GM12891 (cell line): ENCODE measurements at regions not wholly inside any gene's neighbourhood (a gene's known extent, or its start where the extent isn't known, plus 50 kb on each side); places are given as distances from the start of the nearest gene placed in this dataset.

ENCODE experiments used
- POLR2A ChIP-seq: IDR thresholded peaks from 2 replicates; pipeline ENCODE4 v1.6.1; 2011; ENCODE audit warnings: low read depth, low read length, control low read depth
- POLR2AphosphoS5 ChIP-seq: IDR thresholded peaks from 2 replicates; pipeline ENCODE4 v1.6.1; 2011; ENCODE audit warnings: low read depth, low read length, control low read depth
- POU2F2 ChIP-seq: IDR thresholded peaks from 2 replicates; pipeline ENCODE4 v1.6.1; 2011; ENCODE audit warnings: low read depth, mild to moderate bottlenecking, control low read depth, low read length, moderate library complexity
- SPI1 ChIP-seq: IDR thresholded peaks from 2 replicates; pipeline ENCODE4 v1.6.1; 2011; ENCODE audit warnings: low read depth, low read length, control low read depth
- TAF1 ChIP-seq: IDR thresholded peaks from 2 replicates; pipeline ENCODE4 v1.6.1; 2011; ENCODE audit warnings: low read depth, low read length, control low read depth

DNA sequence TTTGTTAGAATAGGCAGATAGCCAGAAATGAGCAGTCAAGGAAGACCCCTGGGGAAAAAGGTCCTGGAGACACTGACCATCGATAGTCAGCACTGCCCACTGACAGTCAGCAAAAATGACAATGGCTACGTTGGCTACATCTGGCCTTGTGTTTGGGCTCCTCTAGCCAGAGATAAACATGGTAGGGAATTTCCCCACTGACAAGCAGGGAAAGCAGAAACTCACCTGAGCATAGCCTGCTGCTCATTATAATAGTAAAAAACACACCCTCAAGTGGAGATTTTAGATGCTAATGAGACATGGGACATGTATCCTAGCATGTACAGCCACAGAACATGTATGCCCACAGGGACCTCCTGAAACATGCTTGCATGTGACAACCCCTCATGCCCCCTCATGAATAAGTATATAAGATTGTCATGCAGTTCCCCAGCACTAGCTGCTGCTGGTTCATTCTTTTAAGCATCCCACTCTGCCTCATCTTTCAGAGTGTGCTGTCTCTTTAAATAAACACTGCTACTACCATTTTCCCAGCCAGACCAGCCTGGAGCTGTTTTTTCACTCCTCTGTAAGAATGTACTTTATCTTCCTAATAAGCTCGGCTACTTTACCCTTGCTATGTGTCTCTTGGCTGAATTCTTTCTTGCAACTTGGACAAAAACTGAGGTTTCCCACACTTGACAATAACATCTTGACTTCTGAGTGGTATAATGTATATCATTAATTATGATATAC is 550.1 kb upstream of the CDH8 start:
- no peak for TF ChIP-seq TAF1
- no peak for TF ChIP-seq POLR2A
- no peak for TF ChIP-seq POLR2AphosphoS5
- TF ChIP-seq POU2F2 = no peak
- TF ChIP-seq SPI1 = no peak
